Endothelial cell (in vitro differentiated cells): ENCODE measurements at regions not wholly inside any gene's neighbourhood (a gene's known extent, or its start where the extent isn't known, plus 50 kb on each side); places are given as distances from the start of the nearest gene placed in this dataset.

ENCODE experiments used
- DNase-seq: peaks from one replicate; pipeline ENCODE4 v3.0.0; 2021; ENCODE audit warnings: low spot score
- H3K27ac Mint-ChIP-seq: one replicate; pipeline ENCODE4 v1.8.0; 2021; ENCODE audit warnings: mixed read lengths, inconsistent platforms; ENCODE audit not compliant: unreplicated experiment
- H3K27me3 Mint-ChIP-seq: one replicate; pipeline ENCODE4 v1.8.0; 2021; ENCODE audit warnings: mild to moderate bottlenecking, moderate library complexity, mixed read lengths, inconsistent platforms; ENCODE audit not compliant: unreplicated experiment
- H3K36me3 Mint-ChIP-seq: one replicate; pipeline ENCODE4 v1.8.0; 2021; ENCODE audit warnings: mild to moderate bottlenecking, low read depth, mixed read lengths, inconsistent platforms; ENCODE audit not compliant: unreplicated experiment
- H3K4me1 Mint-ChIP-seq: one replicate; pipeline ENCODE4 v1.8.0; 2021; ENCODE audit warnings: mild to moderate bottlenecking, mixed read lengths, inconsistent platforms; ENCODE audit not compliant: unreplicated experiment
- H3K4me3 Mint-ChIP-seq: one replicate; pipeline ENCODE4 v1.8.0; 2021; ENCODE audit warnings: mild to moderate bottlenecking, mixed read lengths, inconsistent platforms; ENCODE audit not compliant: unreplicated experiment
- H3K9me3 Mint-ChIP-seq: one replicate; pipeline ENCODE4 v1.8.0; 2021; ENCODE audit warnings: mixed read lengths, inconsistent platforms; ENCODE audit not compliant: unreplicated experiment
- TF ChIP-seq, protein P1 (sequence below): fragments of 200-600 bp; sonication (generic); IDR thresholded peaks from one replicate; pipeline ENCODE4 v1.5.0; 2021; ENCODE audit warnings: antibody characterized with exemption; ENCODE audit not compliant: unreplicated experiment

DNA sequence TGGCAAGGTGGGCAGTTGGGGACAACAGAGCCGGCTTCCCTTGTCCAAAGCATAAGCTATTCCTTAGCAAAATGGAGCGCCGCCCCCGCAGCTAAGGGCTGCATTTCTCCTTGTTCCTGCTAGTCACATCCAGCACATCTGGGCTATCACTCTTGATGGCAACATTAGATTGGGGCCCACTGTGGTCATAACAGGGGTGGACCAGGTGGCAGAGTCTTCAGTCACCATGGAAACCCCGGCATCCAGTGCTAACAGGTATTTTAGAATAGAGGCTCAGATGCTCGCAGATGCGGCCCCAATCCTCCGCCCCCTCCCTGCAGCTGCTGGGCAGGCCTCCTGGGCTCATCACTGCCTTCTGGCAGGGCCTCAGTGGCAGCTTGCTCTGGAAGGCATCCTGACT is 125.9 kb downstream of the GPCPD1 start:
- peaks cover 2% of the 10 kb centered on the region for H3K27me3 Mint-ChIP-seq
- no peak overlapping the region for H3K4me3 Mint-ChIP-seq
- DNase-seq = no peak
- no peaks in the 10 kb centered on the region for H3K36me3 Mint-ChIP-seq
- no peaks in the 10 kb centered on the region for H3K9me3 Mint-ChIP-seq
- peaks cover 14% of the 10 kb centered on the region for H3K4me1 Mint-ChIP-seq
- H3K27ac Mint-ChIP-seq = no peak overlapping the region
- TF ChIP-seq, protein P1, sequence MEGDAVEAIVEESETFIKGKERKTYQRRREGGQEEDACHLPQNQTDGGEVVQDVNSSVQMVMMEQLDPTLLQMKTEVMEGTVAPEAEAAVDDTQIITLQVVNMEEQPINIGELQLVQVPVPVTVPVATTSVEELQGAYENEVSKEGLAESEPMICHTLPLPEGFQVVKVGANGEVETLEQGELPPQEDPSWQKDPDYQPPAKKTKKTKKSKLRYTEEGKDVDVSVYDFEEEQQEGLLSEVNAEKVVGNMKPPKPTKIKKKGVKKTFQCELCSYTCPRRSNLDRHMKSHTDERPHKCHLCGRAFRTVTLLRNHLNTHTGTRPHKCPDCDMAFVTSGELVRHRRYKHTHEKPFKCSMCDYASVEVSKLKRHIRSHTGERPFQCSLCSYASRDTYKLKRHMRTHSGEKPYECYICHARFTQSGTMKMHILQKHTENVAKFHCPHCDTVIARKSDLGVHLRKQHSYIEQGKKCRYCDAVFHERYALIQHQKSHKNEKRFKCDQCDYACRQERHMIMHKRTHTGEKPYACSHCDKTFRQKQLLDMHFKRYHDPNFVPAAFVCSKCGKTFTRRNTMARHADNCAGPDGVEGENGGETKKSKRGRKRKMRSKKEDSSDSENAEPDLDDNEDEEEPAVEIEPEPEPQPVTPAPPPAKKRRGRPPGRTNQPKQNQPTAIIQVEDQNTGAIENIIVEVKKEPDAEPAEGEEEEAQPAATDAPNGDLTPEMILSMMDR = no peak

DNA sequence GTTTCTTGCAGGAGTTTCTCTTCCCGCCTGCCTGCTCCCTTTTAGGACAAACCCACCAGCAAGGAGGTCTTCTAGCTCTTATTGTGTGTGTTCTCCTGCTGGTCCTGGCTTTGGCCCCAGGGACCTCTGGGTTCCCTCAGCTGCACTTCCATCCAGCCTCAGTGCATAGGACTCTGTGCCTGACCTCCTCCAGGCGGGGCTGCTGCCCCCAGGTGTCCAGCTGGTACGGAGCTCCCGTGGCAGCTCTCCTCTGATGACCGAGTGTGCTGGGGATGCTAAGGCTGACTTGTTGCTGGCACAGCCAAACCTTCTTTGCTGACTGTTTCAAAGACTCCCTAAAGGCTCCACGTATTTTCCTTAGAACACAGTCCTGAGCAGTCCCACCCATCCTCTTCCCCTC is 126.5 kb downstream of the GPCPD1 start:
- Mint-ChIP-seq H3K27me3 (peaks cover 2% of the 10 kb centered on the region), H3K36me3 (no peaks in the 10 kb centered on the region), H3K9me3 (no peaks in the 10 kb centered on the region), H3K4me1 (peaks cover 13% of the 10 kb centered on the region), H3K4me3 (no peak overlapping the region), H3K27ac (no peak overlapping the region)
- TF ChIP-seq, protein P1 = no peak
- DNase-seq = no peak

DNA sequence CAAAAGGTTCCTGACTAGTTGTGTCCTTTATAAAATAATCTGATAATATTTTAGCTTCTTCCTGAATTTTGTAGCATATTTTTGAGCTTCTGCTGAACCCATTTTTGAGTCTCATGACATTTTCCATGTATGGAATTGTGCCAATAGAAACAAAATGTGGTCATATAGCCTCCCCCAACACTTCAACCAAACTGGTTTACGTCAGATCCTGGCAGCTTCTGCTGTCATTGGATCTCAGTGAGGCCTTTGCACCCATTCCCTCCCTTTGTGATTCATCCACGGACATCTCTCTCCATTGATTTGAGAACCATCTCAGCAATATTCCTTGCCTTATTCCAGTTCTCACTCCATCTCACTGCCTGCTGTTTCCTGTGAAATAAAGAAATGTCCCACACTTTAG is 128.0 kb downstream of the GPCPD1 start:
- TF ChIP-seq, protein P1 = no peak
- DNase-seq = no peak
- no peaks in the 10 kb centered on the region for H3K4me1 Mint-ChIP-seq
- H3K4me3 Mint-ChIP-seq = no peak overlapping the region
- H3K36me3 Mint-ChIP-seq = no peaks in the 10 kb centered on the region
- H3K9me3 Mint-ChIP-seq = no peaks in the 10 kb centered on the region
- no peak overlapping the region for H3K27ac Mint-ChIP-seq
- peaks cover 2% of the 10 kb centered on the region for H3K27me3 Mint-ChIP-seq

DNA sequence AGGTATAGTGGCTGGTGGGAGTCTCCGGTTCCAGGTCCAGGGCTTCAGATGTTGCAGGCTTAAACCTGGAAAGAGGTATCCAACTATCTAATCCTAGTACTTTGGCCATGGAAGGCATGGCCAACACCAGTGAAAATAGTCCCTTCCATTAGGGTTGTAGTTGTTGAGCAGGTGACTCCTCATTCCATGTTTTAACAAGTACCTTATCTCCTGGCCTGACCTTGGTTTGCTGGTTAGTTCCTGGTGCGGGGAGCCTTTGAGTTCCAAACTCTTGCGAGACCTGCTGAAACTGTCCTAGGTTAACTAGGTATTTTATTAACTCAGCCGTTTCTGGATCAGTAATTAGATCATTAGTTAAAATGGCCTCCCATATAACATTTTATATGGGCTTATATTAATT is 128.9 kb downstream of the GPCPD1 start:
- TF ChIP-seq, protein P1 = no peak
- no peak for DNase-seq
- Mint-ChIP-seq H3K27me3 (peaks cover 2% of the 10 kb centered on the region), H3K27ac (no peak overlapping the region), H3K36me3 (no peaks in the 10 kb centered on the region), H3K9me3 (no peaks in the 10 kb centered on the region), H3K4me3 (no peak overlapping the region), H3K4me1 (peaks cover 4% of the 10 kb centered on the region)

DNA sequence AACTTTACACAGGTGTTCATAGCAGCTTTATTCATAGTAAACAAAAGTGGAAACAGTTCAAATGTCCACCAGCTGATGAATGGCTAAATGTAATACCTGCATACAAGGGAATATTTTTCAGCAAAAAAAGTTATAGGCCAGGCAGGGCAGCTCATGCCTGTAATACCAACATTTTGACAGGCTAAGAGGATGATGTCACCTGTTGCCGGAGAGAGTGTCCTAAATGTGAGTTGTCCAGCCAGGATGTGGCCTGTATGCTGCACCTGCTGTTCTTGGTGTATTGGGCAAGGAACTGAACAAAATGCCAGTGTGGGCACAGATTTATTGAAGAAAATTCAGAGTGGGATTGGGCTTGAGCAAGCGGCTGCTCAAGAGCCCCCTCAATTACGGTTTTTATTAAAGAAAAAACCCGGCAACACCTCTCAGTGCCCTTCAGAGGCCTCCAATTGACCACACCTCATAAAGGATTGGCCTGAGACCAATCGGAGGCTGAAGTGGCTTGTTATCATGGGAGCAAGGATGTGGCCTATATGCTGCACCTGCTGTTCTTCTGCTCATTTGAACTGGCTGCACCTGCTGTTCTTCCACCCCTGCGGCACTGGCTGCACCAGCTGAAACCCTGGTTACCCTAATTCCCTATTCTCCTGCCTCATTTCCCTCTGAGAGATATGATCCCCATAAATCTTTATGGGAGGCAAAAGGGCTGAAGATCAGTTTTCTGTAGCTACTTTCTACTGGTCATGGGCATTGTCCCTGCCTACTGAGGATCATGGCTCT is 129.8 kb downstream of the GPCPD1 start:
- no peak overlapping the region for H3K27ac Mint-ChIP-seq
- TF ChIP-seq, protein P1 = no peak
- DNase-seq = no peak

More for the DNA sequence above, 129.8 kb downstream of the GPCPD1 start:
- Mint-ChIP-seq H3K36me3 (no peaks in the 10 kb centered on the region), H3K27me3 (peaks cover 2% of the 10 kb centered on the region), H3K4me3 (no peak overlapping the region), H3K4me1 (peaks cover 4% of the 10 kb centered on the region), H3K9me3 (no peaks in the 10 kb centered on the region)
